T-helper 1 cell treated with Interleukin-12 subunit alpha and Interleukin-12 subunit beta and Interleukin-4 antibody, amounts not matched to agents 30 ng/mL and 1 ng/mL, for 36 hours (primary cell): ENCODE measurements at regions not wholly inside any gene's neighbourhood (a gene's known extent, or its start where the extent isn't known, plus 50 kb on each side); places are given as distances from the start of the nearest gene placed in this dataset.

Experiments used
- intact Hi-C: fragments of 100-400 bp; cut with micrococcal nuclease; formaldehyde crosslinking; loops from one replicate; pipeline ENCODE4 v1.15.1; 2024

DNA sequence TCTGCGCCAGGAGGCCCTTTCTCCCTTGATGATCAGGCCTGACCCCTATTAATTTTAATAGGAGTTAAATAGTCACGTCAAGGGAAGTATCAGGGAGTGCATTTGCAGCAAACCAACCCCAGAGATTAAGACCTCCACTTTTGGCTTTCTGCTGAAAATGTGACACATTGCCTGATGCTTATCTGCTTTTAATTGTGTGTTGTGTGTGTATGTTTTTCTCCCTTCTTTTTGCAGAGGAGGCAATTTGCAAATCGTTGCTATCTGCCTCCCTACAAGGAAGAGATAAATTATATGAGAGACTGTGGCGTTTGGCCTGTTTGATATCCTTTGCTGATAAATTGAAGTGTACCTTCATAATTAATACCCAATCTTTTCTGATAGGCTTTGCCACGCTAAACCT, 822.9 kb downstream of the VRK1 start:
- intact Hi-C loops = loop anchor here (1.0 to 10.0 kb wide), 8 partner anchors 15 to 1652 kb away; partner anchors contain the start of genes BCL11B and VRK1

DNA sequence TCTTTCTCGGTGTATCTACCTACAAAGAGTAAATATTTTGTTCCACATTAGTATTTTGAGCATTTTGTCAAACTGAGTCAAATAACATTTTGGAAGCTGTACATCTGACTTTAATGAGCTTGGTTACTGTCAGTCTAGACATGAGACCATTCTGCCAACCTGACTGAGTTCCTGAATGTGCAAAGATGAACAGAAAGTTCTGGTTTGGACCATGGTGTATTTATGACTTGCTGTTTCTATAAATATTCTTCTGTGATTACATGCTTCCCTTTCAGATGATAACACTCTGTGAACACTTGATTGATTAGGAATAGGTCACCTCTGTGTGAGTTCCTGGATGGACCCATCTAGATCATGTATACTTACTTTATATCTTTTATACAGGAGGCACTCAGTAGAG, 827.8 kb downstream of the VRK1 start:
- intact Hi-C loops = loop anchor here (5.0 to 10.0 kb wide), 4 partner anchors 162 to 1647 kb away; partner anchors contain the start of genes BCL11B and VRK1

DNA sequence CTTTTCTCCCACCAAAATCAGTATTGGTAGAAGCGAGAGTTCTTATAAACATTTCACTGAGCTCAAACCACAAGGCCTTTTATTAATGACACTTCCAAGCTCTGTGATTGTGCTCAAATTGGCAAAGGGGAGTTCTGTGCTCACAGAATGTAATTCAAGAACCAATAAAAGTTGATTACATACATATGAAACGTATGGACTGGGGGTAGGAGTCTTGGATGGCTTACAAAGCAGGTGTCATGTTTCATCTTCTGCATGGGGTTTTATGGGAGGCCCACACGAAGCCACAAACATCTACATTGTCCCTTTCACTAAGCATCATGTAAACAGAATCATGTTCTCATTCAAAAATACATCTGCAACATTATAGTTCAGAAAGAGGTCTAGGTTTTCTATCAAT, 828.3 kb downstream of the VRK1 start:
- intact Hi-C loops = loop anchor here (10.0 kb wide), 1 partner anchor 831 kb away; the partner anchor contains the start of gene VRK1

DNA sequence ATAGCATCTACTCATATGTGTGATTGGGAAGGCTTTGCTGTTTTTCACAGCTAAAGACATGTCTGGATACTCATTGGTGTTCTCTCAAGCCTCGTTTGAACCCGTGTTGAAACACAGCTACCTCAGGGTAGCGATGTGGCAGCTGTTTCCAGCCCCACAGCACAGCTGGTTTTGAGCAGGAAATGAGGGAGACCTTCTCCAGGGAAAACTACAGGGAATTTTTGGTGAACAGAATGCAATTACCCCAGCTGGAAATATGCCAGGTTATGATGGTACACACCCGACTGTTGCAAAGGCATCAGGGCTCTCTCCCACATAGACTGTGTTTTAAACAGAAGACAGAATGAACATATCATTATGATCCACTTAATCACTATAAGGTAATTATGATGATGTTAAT, 828.9 kb downstream of the VRK1 start:
- intact Hi-C loops = loop anchor here (10.0 kb wide), 1 partner anchor 831 kb away; the partner anchor contains the start of gene VRK1

DNA sequence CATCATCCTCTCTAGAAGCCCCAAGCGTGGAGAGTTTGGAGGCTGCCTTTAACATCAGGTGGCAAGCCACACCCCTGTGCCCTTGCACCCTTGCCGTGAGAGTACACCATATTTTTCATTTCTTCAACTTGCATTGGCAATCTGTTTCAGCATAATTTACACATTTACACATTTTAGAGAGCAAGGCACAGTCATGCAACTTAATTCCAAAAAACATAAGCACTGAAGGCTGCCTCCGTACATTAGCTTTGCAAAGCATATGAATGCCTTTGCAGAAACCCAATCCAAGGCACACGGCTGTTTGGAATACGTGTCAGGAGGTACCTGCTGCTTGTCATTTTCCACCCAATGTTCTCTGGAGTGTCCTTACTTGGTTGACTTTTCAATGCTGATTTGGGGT, 833.1 kb downstream of the VRK1 start:
- intact Hi-C loops = no loop called here

DNA sequence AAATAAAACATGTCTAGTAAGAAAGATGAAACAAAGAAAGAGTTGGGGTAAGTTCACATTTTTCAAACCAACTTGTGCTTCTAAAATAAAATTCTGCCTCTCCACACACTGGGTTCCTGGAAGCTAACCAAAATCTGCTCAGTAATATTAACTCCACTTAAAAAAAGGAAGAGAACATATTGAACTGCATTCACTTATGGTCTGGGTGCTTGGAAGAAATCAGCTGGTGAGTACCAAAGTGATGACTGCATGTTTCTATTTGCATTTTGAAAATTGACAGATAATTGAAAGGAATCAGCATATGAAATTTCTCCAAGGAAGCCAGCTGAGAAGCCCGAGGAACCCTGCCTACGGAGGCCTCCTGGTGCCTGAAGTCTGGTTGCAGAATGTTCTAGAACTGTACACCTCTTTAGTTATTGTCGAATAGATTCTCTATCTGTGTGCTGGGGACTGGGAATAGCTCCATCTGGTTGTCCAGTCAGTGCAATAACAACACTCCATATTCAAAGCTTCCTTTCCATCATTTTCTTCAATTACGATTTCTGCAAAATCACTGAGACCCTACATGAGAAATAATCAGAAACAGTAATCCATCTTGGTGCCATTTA, 836.1 kb downstream of the VRK1 start:
- intact Hi-C loops = no loop called here

DNA sequence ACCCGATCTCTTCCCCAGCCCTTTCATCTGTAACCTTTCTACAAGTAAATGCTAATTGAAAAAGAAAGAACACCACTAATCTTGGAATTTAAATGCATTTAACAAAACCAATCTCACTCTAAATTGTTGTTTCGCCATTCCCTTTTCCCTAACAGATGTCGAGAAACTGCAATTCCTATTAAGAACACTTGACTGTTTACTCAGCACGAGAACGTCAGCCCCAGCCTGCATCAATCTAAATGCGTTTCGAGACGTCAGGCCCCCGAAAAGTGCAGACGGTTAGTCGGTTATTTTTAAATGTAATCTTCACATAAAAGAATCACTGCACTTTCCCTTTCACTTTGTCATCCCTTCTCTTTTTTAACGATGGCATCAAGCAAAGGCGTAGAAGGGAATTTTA, 837.6 kb downstream of the VRK1 start:
- intact Hi-C loops = loop anchor here (1.0 to 5.0 kb wide), 2 partner anchors 14 to 32 kb away; no protein-coding TSS in a partner anchor

- intact Hi-C loops = loop anchor here (5.0 kb wide), 1 partner anchor 37 kb away; no protein-coding TSS in a partner anchor
These were observed 841.7 kb downstream of the VRK1 start for GRCh38 chr14:97638864-97639263.

- intact Hi-C loops = no loop called here
These were observed 842.8 kb downstream of the VRK1 start for GRCh38 chr14:97640031-97640430.

DNA sequence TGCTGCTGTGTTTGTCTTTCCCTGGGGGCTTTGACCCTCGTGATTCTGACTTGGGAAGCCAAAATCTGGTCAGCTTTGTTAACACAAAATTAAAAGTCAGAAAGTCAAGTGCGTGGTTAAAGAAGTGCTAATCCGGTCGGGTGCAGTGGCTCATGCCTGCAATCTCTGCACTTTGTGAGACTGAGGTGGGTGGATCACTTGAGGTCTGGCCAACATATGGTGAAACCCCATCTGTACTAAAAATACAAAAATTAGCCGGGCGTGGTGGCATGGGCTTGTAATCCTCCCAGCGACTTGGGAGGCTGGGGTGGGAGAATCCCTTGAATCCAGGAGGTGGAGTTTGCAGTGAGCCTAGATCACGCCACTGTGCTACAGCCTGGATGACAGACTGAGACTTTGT, 844.6 kb downstream of the VRK1 start:
- intact Hi-C loops = no loop called here

DNA sequence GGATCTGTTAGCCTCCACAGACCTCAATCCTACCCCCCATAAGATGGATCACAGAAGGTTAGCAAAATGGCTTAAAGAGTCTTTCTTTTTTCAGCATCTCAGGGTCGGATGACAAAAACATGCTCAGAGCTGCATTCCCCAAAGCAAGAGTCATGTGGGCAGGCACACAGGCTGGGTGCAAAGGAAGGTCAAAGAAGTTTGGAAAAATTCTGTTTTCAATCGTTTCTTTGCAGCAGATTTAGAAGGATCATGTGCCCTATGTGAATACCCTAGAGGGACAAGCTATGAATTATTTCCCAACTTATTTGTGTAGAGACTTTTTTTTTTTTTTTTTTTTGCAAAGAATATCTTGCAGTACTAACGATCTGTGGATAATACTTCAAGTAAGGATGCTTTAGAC, 845.4 kb downstream of the VRK1 start:
- intact Hi-C loops = no loop called here

- intact Hi-C loops = no loop called here
These were observed 847.2 kb downstream of the VRK1 start for GRCh38 chr14:97644365-97644764.

GRCh38 chr14:97649752-97650151, 852.6 kb downstream of the VRK1 start:
- intact Hi-C loops = no loop called here

DNA sequence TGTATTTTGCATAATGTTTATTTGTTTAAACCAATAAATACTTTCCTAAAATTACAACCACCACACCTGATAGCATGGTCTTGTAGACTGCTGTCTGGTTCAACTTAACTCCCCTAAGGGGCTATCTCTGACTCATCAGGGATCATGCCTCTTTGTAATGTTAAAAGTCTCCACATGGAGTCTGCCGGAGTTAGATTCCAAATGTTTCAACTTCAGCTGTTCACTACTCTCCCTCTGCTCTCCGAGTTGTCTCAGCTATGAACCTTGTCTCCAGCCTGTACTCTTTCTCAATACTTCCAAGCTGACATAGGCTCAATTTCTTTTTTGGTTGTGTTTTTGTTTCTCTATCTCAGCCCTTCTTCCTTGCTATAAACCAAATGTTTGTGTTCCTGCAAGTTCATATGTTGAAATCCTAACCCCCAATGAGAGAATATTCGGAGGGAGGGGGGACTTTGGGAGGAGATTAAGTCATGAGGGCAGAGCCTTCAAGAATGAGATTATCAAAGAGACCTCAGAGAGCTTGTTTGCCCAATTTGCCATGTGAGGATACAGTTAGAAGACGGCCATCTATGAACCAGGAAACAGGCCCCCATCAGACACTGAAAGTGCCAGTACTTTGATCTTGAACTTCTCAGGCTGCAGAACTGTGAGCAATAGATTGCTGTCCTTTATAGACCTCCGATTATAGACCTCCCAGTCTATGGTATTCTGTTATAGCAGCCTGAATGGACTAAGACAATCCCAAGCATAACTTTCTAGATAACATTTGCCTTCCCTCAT, 858.2 kb downstream of the VRK1 start:
- intact Hi-C loops = no loop called here

DNA sequence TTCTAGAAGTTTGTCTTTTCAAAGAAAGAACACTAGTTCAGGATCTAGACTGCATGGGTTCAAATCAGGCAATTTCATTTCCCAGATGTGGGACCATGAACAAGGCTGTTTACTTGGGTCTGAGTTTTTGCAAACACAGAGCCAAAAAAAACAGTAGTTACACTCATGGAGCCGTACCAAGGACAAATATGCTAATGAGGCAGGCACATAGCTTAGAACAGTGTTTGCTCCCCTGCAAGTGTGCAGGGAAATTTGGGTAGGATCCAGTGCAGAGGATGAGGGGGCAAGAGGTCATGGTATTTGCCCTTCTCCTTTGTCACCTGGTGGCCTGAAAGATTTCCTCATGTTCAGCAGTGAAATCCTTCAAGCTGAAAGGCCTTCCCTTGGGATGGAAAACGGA, 860.4 kb downstream of the VRK1 start:
- intact Hi-C loops = no loop called here

- intact Hi-C loops = no loop called here
These were observed 890.9 kb downstream of the VRK1 start for GRCh38 chr14:97687944-97688630.

- intact Hi-C loops = no loop called here
These were observed 891.6 kb downstream of the VRK1 start for GRCh38 chr14:97688631-97689336.

DNA sequence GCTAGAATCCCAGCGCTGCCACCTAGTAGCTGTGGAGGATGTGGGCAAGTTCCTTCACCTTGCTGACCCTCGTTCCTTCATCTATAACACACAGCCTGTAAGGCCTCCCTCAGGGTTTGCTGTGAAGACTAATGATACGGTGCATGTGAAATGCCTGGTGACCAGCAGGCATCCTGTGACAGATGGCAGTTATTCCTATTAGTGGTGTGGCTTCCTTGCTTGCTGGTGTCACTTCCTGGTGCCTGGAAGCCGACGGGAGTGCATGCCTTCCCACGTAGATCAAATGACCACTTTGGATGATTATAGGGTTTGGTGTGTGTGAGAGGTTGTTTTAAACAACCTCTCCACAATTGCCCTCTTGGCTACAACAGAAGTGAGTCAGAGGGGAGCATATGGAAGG, 894.9 kb downstream of the VRK1 start:
- intact Hi-C loops = no loop called here

DNA sequence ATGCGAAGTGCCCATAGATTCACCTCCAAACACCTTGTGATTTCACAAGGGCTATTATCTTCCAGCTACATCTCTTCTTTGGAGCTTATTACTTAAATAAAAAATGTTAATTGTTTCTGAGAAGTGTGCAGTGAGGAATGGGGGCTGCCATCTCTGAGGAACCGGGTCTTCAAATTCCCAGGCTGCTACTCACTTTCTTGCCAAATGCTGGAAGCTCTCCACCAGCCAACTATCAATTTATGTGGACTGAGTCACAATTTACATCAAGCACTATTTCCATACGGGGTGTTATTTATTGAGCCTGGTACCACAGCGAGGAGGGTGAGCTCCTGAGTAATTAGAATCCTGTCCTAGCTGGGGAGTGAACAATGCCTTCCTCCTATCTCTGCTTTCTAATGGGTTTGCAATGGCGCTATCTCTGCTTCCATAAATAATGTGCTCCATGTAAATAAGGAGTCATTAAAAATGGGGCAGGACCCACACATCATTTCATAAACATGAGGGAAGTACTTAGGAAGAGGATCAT, 898.3 kb downstream of the VRK1 start:
- intact Hi-C loops = no loop called here

DNA sequence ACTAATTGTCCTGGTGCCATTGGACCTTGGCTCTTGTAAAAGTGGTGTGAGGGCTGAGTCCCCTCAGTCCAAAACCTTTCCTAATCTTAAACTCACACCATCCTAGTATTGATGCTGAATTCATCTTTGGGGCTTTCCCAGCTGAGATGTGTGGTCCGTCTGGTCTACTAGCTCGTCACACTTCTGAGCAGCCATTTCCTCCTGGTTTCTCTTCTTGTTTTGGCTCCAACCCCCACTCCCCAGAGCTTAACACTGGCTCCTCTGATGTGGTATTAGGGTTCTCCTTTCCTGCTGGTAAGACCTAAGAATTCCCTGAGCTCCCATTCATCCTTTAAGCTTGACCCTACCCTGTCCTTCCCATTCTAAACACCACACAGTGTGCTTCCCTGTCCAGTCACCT, 900.6 kb downstream of the VRK1 start:
- intact Hi-C loops = loop anchor here (1.0 kb wide), 1 partner anchor 10 kb away; no protein-coding TSS in a partner anchor

GRCh38 chr14:97699026-97699425, 901.8 kb downstream of the VRK1 start:
- intact Hi-C loops = no loop called here
